ENCODE measurements at regions not wholly inside any gene's neighbourhood (a gene's known extent, or its start where the extent isn't known, plus 50 kb on each side); places are given as distances from the start of the nearest gene placed in this dataset.

- H3K4me3 ChIP-seq, result no peak overlapping the region
- intact Hi-C loops (cut with DNase I; ENCODE audit: low total_unique reads), result no loop called here
- H3K27me3 ChIP-seq (replicated peaks in 1 of 7), result no peaks in the 10 kb centered on the region
- TF ChIP-seq CTCF (IDR thresholded peaks at IDR 0.05 in 8 of 11, conservative IDR thresholded peaks at IDR 0.05 in 3 of 11) (no peak), POLR2AphosphoS5 (IDR thresholded peaks at IDR 0.05) (no peak), POLR2A (IDR thresholded peaks at IDR 0.05) (no peak)
- no peaks in the 10 kb centered on the region for H3K4me1 ChIP-seq
- no peaks in the 10 kb centered on the region for H3K36me3 ChIP-seq
- no peak for DNase-seq
- no peak overlapping the region for H3K27ac ChIP-seq
- no peaks in the 10 kb centered on the region for H3K9me3 ChIP-seq
Measured at GRCh38 chr10:89134963-89135362, 72.2 kb downstream of the CH25H start.

- 41 to 56% (median 50%) methylated on average over 4 of the region's 4 CpGs for WGBS, 5 donors
Measured at GRCh38 chr10:89129911-89130310, 77.2 kb downstream of the CH25H start.

GRCh38 chr10:89122433-89123051 is 84.6 kb downstream of the CH25H start:
- intact Hi-C loops (cut with DNase I; ENCODE audit: low total_unique reads), result no loop called here
- Histone ChIP-seq H3K4me1 (peaks cover 0 to 10% (median 3%) of the 10 kb centered on the region in 6 donors), H3K27ac (peak overlapping the region in 4 of 8 donors; percentile 40 to 73 (median 60)), H3K36me3 (no peaks in the 10 kb centered on the region), H3K9me3 (no peaks in the 10 kb centered on the region), H3K27me3 (replicated peaks in 1 of 7) (no peaks in the 10 kb centered on the region), H3K4me3 (no peak overlapping the region)
- no peak for DNase-seq
- TF ChIP-seq CTCF (IDR thresholded peaks at IDR 0.05 in 8 of 11, conservative IDR thresholded peaks at IDR 0.05 in 3 of 11) (no peak), POLR2A (IDR thresholded peaks at IDR 0.05) (no peak), POLR2AphosphoS5 (IDR thresholded peaks at IDR 0.05) (peak in 1 of 3 donors; percentile 29)
- 36 to 61% (median 52%) methylated on average over 4 of the region's 4 CpGs for WGBS, 5 donors

More at GRCh38 chr10:89129911-89130310, 77.2 kb downstream of the CH25H start:
- Histone ChIP-seq H3K4me3 (no peak overlapping the region), H3K36me3 (no peaks in the 10 kb centered on the region), H3K9me3 (no peaks in the 10 kb centered on the region), H3K27ac (no peak overlapping the region), H3K4me1 (no peaks in the 10 kb centered on the region), H3K27me3 (replicated peaks in 1 of 7) (no peaks in the 10 kb centered on the region)
- DNase-seq, result no peak
- intact Hi-C loops (cut with DNase I; ENCODE audit: low total_unique reads), result no loop called here
- TF ChIP-seq POLR2AphosphoS5 (IDR thresholded peaks at IDR 0.05) (no peak), POLR2A (IDR thresholded peaks at IDR 0.05) (no peak), CTCF (IDR thresholded peaks at IDR 0.05 in 8 of 11, conservative IDR thresholded peaks at IDR 0.05 in 3 of 11) (no peak)

GRCh38 chr10:89121764-89122020 is 85.4 kb downstream of the CH25H start:
- TF ChIP-seq POLR2AphosphoS5 (IDR thresholded peaks at IDR 0.05) (no peak), POLR2A (IDR thresholded peaks at IDR 0.05) (no peak), CTCF (IDR thresholded peaks at IDR 0.05 in 8 of 11, conservative IDR thresholded peaks at IDR 0.05 in 3 of 11) (no peak)
- DNase-seq, result no peak
- intact Hi-C loops (cut with DNase I; ENCODE audit: low total_unique reads), result no loop called here
- Histone ChIP-seq H3K9me3 (no peaks in the 10 kb centered on the region), H3K4me3 (no peak overlapping the region), H3K27me3 (replicated peaks in 1 of 7) (no peaks in the 10 kb centered on the region), H3K4me1 (peaks cover 0 to 10% (median 3%) of the 10 kb centered on the region in 6 donors), H3K36me3 (no peaks in the 10 kb centered on the region), H3K27ac (peak overlapping the region in 1 of 8 donors; percentile 73)

Data from spleen (tissue), 11 donors.